ENCODE measurements at regions not wholly inside any gene's neighbourhood (a gene's known extent, or its start where the extent isn't known, plus 50 kb on each side); places are given as distances from the start of the nearest gene placed in this dataset.

GRCh38 chr17:69743091-69743490 lies 328.6 kb downstream of the MAP2K6 start (continued):
- no peak for TF ChIP-seq BHLHE40 (IDR thresholded peaks at IDR 0.05; ENCODE audit: low read length)
- no peak for TF ChIP-seq MEF2A (IDR thresholded peaks at IDR 0.05; ENCODE audit: control insufficient read depth, low read depth, low read length)
- no peak for TF ChIP-seq EP400 (IDR thresholded peaks at IDR 0.05)
- TF ChIP-seq HNRNPL (IDR thresholded peaks at IDR 0.05; ENCODE audit: low read depth, low read length): no peak
- TF ChIP-seq CAMTA2 (CRISPR knock-in tag; conservative IDR thresholded peaks at IDR 0.05): no peak
- TF ChIP-seq GABPB1 (CRISPR knock-in tag; IDR thresholded peaks at IDR 0.05): no peak
- no peak for TF ChIP-seq CGGBP1 (CRISPR knock-in tag; IDR thresholded peaks at IDR 0.05)
- TF ChIP-seq ZBTB26 (CRISPR knock-in tag; IDR thresholded peaks at IDR 0.05): no peak
- TF ChIP-seq ZNF143 (CRISPR knock-in tag; IDR thresholded peaks at IDR 0.05): no peak
- peak; percentile 38; the same call in 1 of the 2 replicates for TF ChIP-seq NFE2 (IDR thresholded peaks at IDR 0.05; ENCODE audit: low read depth)
- TF ChIP-seq ZNF24 (IDR thresholded peaks at IDR 0.05): no peak
- peak; percentile 48; the same call in 1 of the 2 replicates for TF ChIP-seq ZNF316 (IDR thresholded peaks at IDR 0.05)
- TF ChIP-seq PHF20 (IDR thresholded peaks at IDR 0.05; ENCODE audit: partially characterized antibody): no peak

- Histone ChIP-seq H3K4me3 (no peak overlapping the region), H3K9ac (ENCODE audit: insufficient read depth in 1 of 2, low read depth in 2 of 2, low read length in 2 of 2) (no peak overlapping the region), H3K27ac (ENCODE audit: extremely low read depth, low read depth, low read length) (no peak overlapping the region), H3K4me1 (replicated peaks in 1 of 2; ENCODE audit: control insufficient read depth in 2 of 2, insufficient read depth in 2 of 2, low read length in 2 of 2) (no peaks in the 10 kb centered on the region), H3K36me3 (ENCODE audit: control insufficient read depth, insufficient read depth, low read length) (no peaks in the 10 kb centered on the region), H2AFZ (ENCODE audit: low read depth, low read length) (no peak overlapping the region), H3K27me3 (ENCODE audit: control insufficient read depth in 2 of 2, insufficient read depth in 2 of 2, low read length in 2 of 2) (no peaks in the 10 kb centered on the region), H3K9me1 (ENCODE audit: control insufficient read depth, insufficient read depth, low read length) (no peaks in the 10 kb centered on the region), H3K4me2 (ENCODE audit: insufficient read depth, low read length) (no peak overlapping the region), H4K20me1 (replicated peaks; ENCODE audit: control insufficient read depth, insufficient read depth, low read length) (no peaks in the 10 kb centered on the region), H3K79me2 (ENCODE audit: control insufficient read depth, insufficient read depth, low read length) (no peaks in the 10 kb centered on the region), H3K9me3 (replicated peaks; ENCODE audit: control insufficient read depth, insufficient read depth, low read depth, low read length) (no peaks in the 10 kb centered on the region)
- intact Hi-C loops (cut with micrococcal nuclease): no loop called here
- TF ChIP-seq ELK1 (CRISPR knock-in tag; IDR thresholded peaks at IDR 0.05): no peak
- TF ChIP-seq BMI1 (IDR thresholded peaks at IDR 0.05; ENCODE audit: low read length): no peak
- no peak for TF ChIP-seq PRMT5 (CRISPR knock-in tag; IDR thresholded peaks at IDR 0.05)
- TF ChIP-seq PPARD (CRISPR knock-in tag; IDR thresholded peaks at IDR 0.05): no peak
- no peak for TF ChIP-seq SP1 (CRISPR knock-in tag; IDR thresholded peaks at IDR 0.05)
- no peak for TF ChIP-seq ZNF695 (CRISPR knock-in tag; IDR thresholded peaks at IDR 0.05)
- no peak for TF ChIP-seq ETV6 (IDR thresholded peaks at IDR 0.05; ENCODE audit: borderline replicate concordance in 1 of 2, low read depth in 2 of 2, low read length in 1 of 2)
- TF ChIP-seq ETV6 (CRISPR knock-in tag; IDR thresholded peaks at IDR 0.05; ENCODE audit: borderline replicate concordance): no peak
- no peak for TF ChIP-seq KDM4B (IDR thresholded peaks at IDR 0.05; ENCODE audit: borderline replicate concordance in 2 of 2, low read depth in 1 of 2)
- no peak for FAIRE-seq
- CTCF ChIA-PET (ENCODE audit: low intra/inter-chr PET ratio): no interaction called here
- in situ Hi-C loops (cut with MboI): no loop called here
- WGBS (ENCODE audit: insufficient coverage, low coverage, missing lambda C conversion rate): 3% methylated on average over 5 of the region's 5 CpGs
- POLR2A ChIA-PET: no interaction called here
- no peak for DNase-seq (ENCODE audit: extremely low read depth in 1 of 4, low spot score in 3 of 4)
- no peak for ATAC-seq
- BruUV-seq (replicated peaks): no TSS peak
Observed at GRCh38 chr17:69744512-69745070, 330.1 kb downstream of the MAP2K6 start.

All from K562 (cell line).